ENCODE measurements at regions not wholly inside any gene's neighbourhood (a gene's known extent, or its start where the extent isn't known, plus 50 kb on each side); places are given as distances from the start of the nearest gene placed in this dataset.
"Not testable (repeated sequence)": the region's sequence is repeated elsewhere in the genome, so short reads cannot be mapped to it uniquely, and the experiment has no call there.

- DNase-seq, result no peak
These were observed 53.2 kb upstream of the SH3BP4 start for GRCh38 chr2:234898534-234899053.

- DNase-seq, result not testable (repeated sequence)
These were observed 63.4 kb upstream of the SH3BP4 start for GRCh38 chr2:234888442-234888841.

- no peak for DNase-seq
These were observed 64.6 kb upstream of the SH3BP4 start for GRCh38 chr2:234887195-234887594.

- no peak for DNase-seq
These were observed 65.9 kb upstream of the SH3BP4 start for GRCh38 chr2:234885886-234886285.

- DNase-seq, result no peak
These were observed 66.7 kb upstream of the SH3BP4 start for GRCh38 chr2:234885118-234885517.

DNA sequence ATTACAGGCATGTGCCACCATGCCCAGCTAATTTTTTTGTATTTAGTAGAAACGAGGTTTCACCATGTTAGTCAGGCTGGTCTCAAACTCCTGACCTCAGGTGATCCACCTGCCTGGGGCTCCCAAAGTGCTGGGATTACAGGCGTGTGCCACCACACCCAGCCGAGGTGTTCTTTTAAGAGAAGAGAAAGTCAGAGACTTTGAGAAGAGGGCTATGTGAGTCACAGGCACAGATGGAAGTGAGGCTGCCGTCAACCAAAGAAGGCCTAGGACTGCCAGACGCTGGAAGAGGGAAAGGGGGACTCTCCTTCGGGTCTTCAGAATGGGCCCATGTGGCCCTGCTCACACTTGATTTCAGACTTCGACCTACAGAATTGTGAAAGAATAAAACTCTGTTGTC is 67.2 kb upstream of the SH3BP4 start:
- no peak for DNase-seq

- peak; percentile 75 for DNase-seq
These were observed 70.2 kb upstream of the SH3BP4 start for GRCh38 chr2:234881413-234882241.

GRCh38 chr2:234880551-234881211 is 71.1 kb upstream of the SH3BP4 start:
- DNase-seq, result peak; percentile 72

- peak; percentile 56 for DNase-seq
These were observed 72.0 kb upstream of the SH3BP4 start for GRCh38 chr2:234879671-234880455.

DNA sequence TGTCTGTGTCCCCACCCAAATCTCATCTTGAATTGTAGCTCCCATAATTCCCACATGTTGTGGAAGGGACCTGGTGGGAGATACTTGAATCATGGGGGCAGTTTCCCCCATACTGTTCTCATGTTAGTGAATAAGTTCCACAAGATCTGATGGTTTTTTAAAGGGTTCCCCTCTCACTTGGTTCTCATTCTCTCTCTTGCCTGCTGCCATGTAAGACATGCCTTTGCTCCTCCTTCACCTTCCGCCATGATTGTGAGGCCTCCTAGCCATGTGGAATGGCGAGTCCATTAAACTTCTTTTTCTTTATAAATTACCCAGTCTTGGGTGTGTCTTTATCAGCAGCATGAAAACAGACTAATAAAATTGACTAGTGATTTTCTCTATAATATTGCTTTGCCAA is 75.2 kb upstream of the SH3BP4 start:
- DNase-seq, result not testable (repeated sequence)

DNA sequence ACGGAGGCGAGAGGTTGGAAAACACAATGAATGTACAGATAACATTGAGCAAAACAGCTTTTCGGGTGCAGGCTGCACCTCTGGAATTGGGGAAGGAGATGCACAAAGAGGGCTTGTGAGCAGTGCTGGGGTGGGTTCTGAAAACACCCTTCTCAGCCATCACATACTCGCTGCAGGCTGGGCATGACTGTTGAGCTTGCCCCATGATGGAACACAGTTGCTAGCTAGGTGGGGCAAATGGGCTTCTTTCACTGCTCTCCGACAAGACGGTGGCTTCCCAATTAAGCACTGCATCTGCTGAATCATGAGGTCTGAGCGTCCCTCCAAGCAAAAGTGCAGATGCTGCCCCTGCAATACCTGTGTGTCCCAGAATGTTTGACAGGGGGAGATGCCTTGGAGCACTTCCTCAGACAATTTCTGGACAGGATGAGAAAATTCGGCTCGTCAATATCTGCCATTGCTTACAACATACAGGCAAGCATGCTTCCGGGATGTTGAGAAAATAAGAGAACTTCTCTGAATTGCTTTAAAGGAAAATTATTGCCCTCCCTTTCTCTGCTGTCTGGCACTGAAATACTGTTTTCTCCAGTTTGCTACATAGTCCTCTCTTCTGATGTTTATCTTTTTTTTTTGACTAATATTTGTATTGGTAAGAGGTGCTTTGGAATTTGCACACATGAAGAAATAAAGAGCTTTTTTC is 77.3 kb upstream of the SH3BP4 start:
- DNase-seq, result no peak

GRCh38 chr2:234873828-234874173 is 78.0 kb upstream of the SH3BP4 start:
- DNase-seq, result peak; percentile 61

- DNase-seq, result no peak
These were observed 78.6 kb upstream of the SH3BP4 start for GRCh38 chr2:234873103-234873827.

GRCh38 chr2:234869969-234870368 is 81.8 kb upstream of the SH3BP4 start:
- no peak for DNase-seq

- DNase-seq, result no peak
These were observed 82.7 kb upstream of the SH3BP4 start for GRCh38 chr2:234869164-234869563.

DNA sequence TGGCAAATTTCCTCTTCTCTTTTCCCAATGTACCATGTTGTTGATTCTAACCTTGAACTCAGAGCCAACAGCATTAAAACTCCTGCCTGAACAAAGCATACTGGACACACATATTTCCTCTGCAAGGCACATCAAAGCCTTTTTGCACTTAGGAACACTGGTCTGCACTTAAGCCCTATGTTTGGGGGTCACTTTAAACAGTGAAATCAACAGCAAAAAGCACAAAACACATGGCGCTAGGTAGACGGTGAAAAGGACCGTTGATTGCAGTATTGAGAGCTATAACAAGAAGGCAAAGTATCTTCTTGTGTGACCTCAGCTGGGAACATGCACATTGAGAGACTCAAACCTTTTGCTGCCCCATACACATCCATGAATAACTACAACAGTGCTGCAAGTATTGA is 83.9 kb upstream of the SH3BP4 start:
- DNase-seq, result no peak

GRCh38 chr2:234865586-234865985 is 86.2 kb upstream of the SH3BP4 start:
- no peak for DNase-seq

DNA sequence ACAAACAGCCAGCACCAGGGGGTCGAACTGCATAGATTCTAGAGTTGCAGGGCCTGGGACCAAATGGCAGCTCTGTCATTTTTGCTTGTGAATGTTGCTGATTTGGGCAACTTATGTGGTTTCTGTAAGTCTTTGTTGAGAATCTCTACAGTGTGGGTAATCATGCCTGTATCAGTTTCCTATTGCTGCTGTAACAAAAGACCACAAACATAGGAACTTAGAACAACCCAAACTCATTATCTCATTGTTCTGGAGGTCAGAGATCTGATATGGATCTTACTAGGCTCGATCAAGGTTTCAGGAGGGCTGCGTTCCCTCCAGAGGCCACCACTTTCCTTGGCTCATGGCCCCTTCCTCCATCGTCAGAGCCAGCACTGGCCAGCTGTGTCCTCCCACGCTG is 86.8 kb upstream of the SH3BP4 start:
- DNase-seq, result no peak

DNA sequence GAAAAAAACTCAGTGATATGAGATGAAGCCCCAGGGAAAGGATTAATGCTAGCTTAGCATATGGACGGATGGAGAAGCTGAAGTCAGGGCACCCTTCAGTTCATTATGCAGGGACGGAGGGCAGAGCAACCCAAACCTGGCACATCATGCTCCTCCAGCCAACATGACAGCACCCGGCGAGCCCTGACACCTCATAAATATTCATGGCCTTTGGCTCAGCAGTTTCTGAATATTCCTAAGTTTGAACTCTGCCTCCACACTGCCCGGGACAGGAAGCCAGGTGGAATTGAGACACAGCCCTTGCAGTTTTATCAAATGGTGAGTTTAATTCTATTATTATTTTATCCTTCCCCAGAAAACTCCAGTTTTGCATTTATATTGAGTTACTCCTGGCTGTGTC is 87.3 kb upstream of the SH3BP4 start:
- DNase-seq, result no peak

GRCh38 chr2:234863043-234863934 is 88.5 kb upstream of the SH3BP4 start:
- peak; percentile 37 for DNase-seq
